Panc1 (cell line): ENCODE measurements at regions not wholly inside any gene's neighbourhood (a gene's known extent, or its start where the extent isn't known, plus 50 kb on each side); places are given as distances from the start of the nearest gene placed in this dataset.

ENCODE experiments used
- CTCF ChIP-seq: fragments of 450-650 bp; IDR thresholded peaks from 2 replicates; pipeline ENCODE4 v1.5.1; 2017; ENCODE audit warnings: mild to moderate bottlenecking
- POLR2AphosphoS5 ChIP-seq: IDR thresholded peaks from 2 replicates; pipeline ENCODE4 v1.6.1; 2012; ENCODE audit warnings: mild to moderate bottlenecking, low read depth, low read length, moderate library complexity
- REST ChIP-seq, 2 experiments: IDR thresholded peaks; 2 replicates each; pipeline ENCODE4 v1.6.1; 2011 to 2012; ENCODE audit warnings: low read depth in 2 of 2, control low read depth in 1 of 2, low read length in 1 of 2, mild to moderate bottlenecking in 1 of 2, moderate library complexity in 1 of 2; ENCODE audit not compliant: insufficient read depth in 1 of 2
- TCF7L2 ChIP-seq: IDR thresholded peaks from 2 replicates; pipeline ENCODE4 v1.6.1; 2011; ENCODE audit warnings: mild to moderate bottlenecking, low read depth, low read length, inconsistent platforms

- no peak for TF ChIP-seq CTCF
- TF ChIP-seq REST (IDR thresholded peaks at IDR 0.05; ENCODE audit: insufficient read depth in 1 of 2, low read depth in 2 of 2, low read length in 1 of 2): no peak
- TF ChIP-seq TCF7L2: no peak
- TF ChIP-seq POLR2AphosphoS5: no peak
Observed at GRCh38 chr18:54089749-54090459, 134.6 kb downstream of the MBD2 start.
